GM12878 (cell line): ENCODE measurements at regions not wholly inside any gene's neighbourhood (a gene's known extent, or its start where the extent isn't known, plus 50 kb on each side); places are given as distances from the start of the nearest gene placed in this dataset.

Source experiments
- CTCF ChIP-seq, 3 experiments: IDR thresholded peaks in 2 of 3; conservative IDR thresholded peaks in 1 of 3; 2 replicates each; pipeline ENCODE4 v1.5.1; 2011; ENCODE audit warnings: low read depth in 3 of 3, low read length in 3 of 3, mild to moderate bottlenecking in 3 of 3, control low read depth in 2 of 3, moderate library complexity in 2 of 3, inconsistent platforms in 1 of 3, mixed read lengths in 1 of 3; ENCODE audit not compliant: control insufficient read depth in 2 of 3, insufficient read depth in 1 of 3; ENCODE audit errors: extremely low read depth in 1 of 3
- RAD51 ChIP-seq: fragments of 450-650 bp; IDR thresholded peaks from 2 replicates; pipeline ENCODE4 v1.6.1; 2016; ENCODE audit warnings: moderate library complexity, mild to moderate bottlenecking, inconsistent platforms

GRCh38 chr7:24054236-24054635 lies 229.8 kb upstream of the NPY start:
- no peak for TF ChIP-seq CTCF (IDR thresholded peaks at IDR 0.05 in 2 of 3, conservative IDR thresholded peaks at IDR 0.05 in 1 of 3; ENCODE audit: control insufficient read depth in 2 of 3, extremely low read depth in 1 of 3, insufficient read depth in 1 of 3, low read depth in 3 of 3, low read length in 3 of 3)
- no peak for TF ChIP-seq RAD51
